Heart left ventricle (tissue), 13 donors: ENCODE measurements at regions not wholly inside any gene's neighbourhood (a gene's known extent, or its start where the extent isn't known, plus 50 kb on each side); places are given as distances from the start of the nearest gene placed in this dataset.

Source experiments
- CTCF ChIP-seq, 12 donors: fragments of 200-600 bp; sonication (generic) in 4 of 12; IDR thresholded peaks; one replicate each; pipeline versions ENCODE4 v1.5.0 to v1.8.0; 2018 to 2022; ENCODE audit warnings: antibody characterized with exemption in 12 of 12, mild to moderate bottlenecking in 5 of 12
- POLR2A ChIP-seq, 2 donors: fragments of 450-650 bp; IDR thresholded peaks; one replicate each; pipeline ENCODE4 v1.6.1; 2017; ENCODE audit warnings: antibody characterized with exemption in 2 of 2, mild to moderate bottlenecking in 2 of 2, moderate library complexity in 2 of 2
- donor health status: ischemic (EF 13 %, LVEDD 7.1; RV severe dilation, severe dysfunction).
- donor health status: DM: no; HTN: yes; CAD: no.
- donor health status: DM: no; HTN: no; CAD: no.
- donor health status: ischemic (EF 25% LVEDD 6.9; RV normal size, moderate dysfunction).
- donor health status: ischemic (EF 25% LVEDD 5.7; RV mildly dilated, moderate dysfunction).
- donor health status: ischemic (EF 35%, LVEDD 5.7; RV mildly dilated, moderate dysfunction).
- donor health status: nonischemic (EF 11% LVEDD 7.7; RV severe dilation, severe dysfunction).
- donor health status: DM: yes; HTN: yes; CAD: no.
- donor health status: PGD.
- donor health status: ischemic (EF 29% LVEDD 5.4; RV normal size, mild dysfunction).
- donor health status: nonischemic (EF 23%, LVEDD 6.1; RV moderate dilation, normal function).

- no peak for TF ChIP-seq CTCF (IDR thresholded peaks at IDR 0.05)
- no peak for TF ChIP-seq POLR2A (IDR thresholded peaks at IDR 0.05)
Observed at GRCh38 chr1:80989455-80989854, 811.3 kb upstream of the ADGRL2 start.
